Common myeloid progenitor, CD34-positive (primary cell): ENCODE measurements at regions not wholly inside any gene's neighbourhood (a gene's known extent, or its start where the extent isn't known, plus 50 kb on each side); places are given as distances from the start of the nearest gene placed in this dataset.

Experiments
- CTCF ChIA-PET: fragments of 350-600 bp; sonication (Branson Sonifier 250); formaldehyde crosslinking; loops from one replicate; lab custom pipeline; 2021; ENCODE audit warnings: antibody characterized with exemption; lab: Charles Lee
- POLR2A ChIA-PET: fragments of 350-600 bp; sonication (Branson Sonifier 250); formaldehyde crosslinking; loops from one replicate; lab custom pipeline; 2021; ENCODE audit warnings: antibody characterized with exemption; lab: Charles Lee
- DNase-seq, 3 donors: peaks; one replicate each; pipeline versions ENCODE4 v3.0.0 to v3.0.0-alpha.2; 2013
- H3K27ac ChIP-seq, 2 experiments: 1 replicate in 1 of 2; 2 replicates in 1 of 2; pipeline ENCODE4 v1.7.0; 2013; ENCODE audit warnings: inconsistent platforms in 2 of 2, low read length in 2 of 2, mild to moderate bottlenecking in 2 of 2, low read depth in 1 of 2, moderate library complexity in 1 of 2; ENCODE audit not compliant: severe bottlenecking in 2 of 2, insufficient read depth in 1 of 2, poor library complexity in 1 of 2
- H3K27me3 ChIP-seq, 5 experiments: replicated peaks in 2 of 5; 1 replicate in 3 of 5; 2 replicates in 2 of 5; pipeline versions ENCODE4 v1.6.1 to v1.7.0; 2013; ENCODE audit warnings: low read length in 4 of 5, mild to moderate bottlenecking in 2 of 5, moderate library complexity in 2 of 5, inconsistent platforms in 1 of 5; ENCODE audit not compliant: insufficient read depth in 5 of 5, control insufficient read depth in 4 of 5
- H3K36me3 ChIP-seq, 4 experiments: 1 replicate in 2 of 4; 2 replicates in 2 of 4; pipeline versions ENCODE4 v1.6.1 to v1.7.0; 2013; ENCODE audit warnings: low read length in 3 of 4, control low read depth in 1 of 4, mild to moderate bottlenecking in 1 of 4; ENCODE audit not compliant: control insufficient read depth in 4 of 4, insufficient read depth in 4 of 4
- H3K4me1 ChIP-seq, 4 experiments: 1 replicate in 3 of 4; 2 replicates in 1 of 4; pipeline versions ENCODE4 v1.6.1 to v1.7.1; 2013; ENCODE audit warnings: low read length in 3 of 4, mild to moderate bottlenecking in 3 of 4, control low read depth in 1 of 4, inconsistent platforms in 1 of 4, moderate library complexity in 1 of 4; ENCODE audit not compliant: control insufficient read depth in 4 of 4, insufficient read depth in 4 of 4; ENCODE audit errors: control extremely low read depth in 1 of 4
- H3K4me3 ChIP-seq, 7 experiments: 1 replicate in 4 of 7; 2 replicates in 3 of 7; pipeline versions ENCODE4 v1.5.1 to v1.7.0; 2013; ENCODE audit warnings: mild to moderate bottlenecking in 7 of 7, low read length in 6 of 7, moderate library complexity in 6 of 7, inconsistent platforms in 2 of 7, low read depth in 2 of 7, control low read depth in 1 of 7; ENCODE audit not compliant: insufficient read depth in 4 of 7, control insufficient read depth in 1 of 7; ENCODE audit errors: extremely low read depth in 1 of 7
- H3K9me3 ChIP-seq, 5 experiments: 1 replicate in 4 of 5; 2 replicates in 1 of 5; pipeline versions ENCODE4 v1.6.1 to v1.7.1; 2013; ENCODE audit warnings: low read length in 4 of 5, mild to moderate bottlenecking in 2 of 5, inconsistent platforms in 1 of 5, low read depth in 1 of 5, moderate library complexity in 1 of 5; ENCODE audit not compliant: control insufficient read depth in 4 of 5, insufficient read depth in 2 of 5; ENCODE audit errors: control extremely low read depth in 1 of 5
- WGBS: methylation state at CpG from one replicate; pipeline ENCODE4 v1.1.5; 2013; ENCODE audit not compliant: insufficient coverage; 5-methylcytosine and 5-hydroxymethylcytosine counted together

- CTCF ChIA-PET = no interaction called here
- Histone ChIP-seq H3K27ac (no peak overlapping the region), H3K9me3 (peaks cover 0 to 8% (median 0%) of the 10 kb centered on the region in 5 experiments), H3K4me3 (no peak overlapping the region), H3K27me3 (no peaks in the 10 kb centered on the region), H3K4me1 (no peaks in the 10 kb centered on the region), H3K36me3 (peaks cover 0 to 3% (median under 1%) of the 10 kb centered on the region in 4 experiments)
- no peak for DNase-seq
- 98% methylated on average over 6 of the region's 10 CpGs for WGBS
- POLR2A ChIA-PET = no interaction called here
Measured at GRCh38 chr15:62841891-62842559, 200.5 kb upstream of the TPM1 start.

- H3K27me3 ChIP-seq = peaks cover 0 to 2% (median 0%) of the 10 kb centered on the region in 5 experiments
- H3K27ac ChIP-seq = no peak overlapping the region
- ChIA-PET CTCF (no interaction called here), POLR2A (no interaction called here)
- peaks cover 0 to 8% (median 0%) of the 10 kb centered on the region in 5 experiments for H3K9me3 ChIP-seq
- WGBS = 96% methylated on average over 5 of the region's 5 CpGs
- H3K4me3 ChIP-seq = no peak overlapping the region
- H3K4me1 ChIP-seq = no peaks in the 10 kb centered on the region
- DNase-seq = no peak
- peaks cover 0 to 3% (median under 1%) of the 10 kb centered on the region in 4 experiments for H3K36me3 ChIP-seq
Measured at GRCh38 chr15:62843311-62843710, 199.2 kb upstream of the TPM1 start.

- peaks cover 0 to 8% (median 0%) of the 10 kb centered on the region in 5 experiments for H3K9me3 ChIP-seq
- H3K27me3 ChIP-seq = peaks cover 0 to 4% (median 0%) of the 10 kb centered on the region in 5 experiments
- H3K4me1 ChIP-seq = no peaks in the 10 kb centered on the region
- WGBS = 82% methylated on average over 6 of the region's 10 CpGs
- H3K4me3 ChIP-seq = no peak overlapping the region
- DNase-seq = no peak
- POLR2A ChIA-PET = no interaction called here
- CTCF ChIA-PET = no interaction called here
- no peak overlapping the region for H3K27ac ChIP-seq
- peaks cover 0 to 3% (median under 1%) of the 10 kb centered on the region in 4 experiments for H3K36me3 ChIP-seq
Measured at GRCh38 chr15:62844564-62845240, 197.8 kb upstream of the TPM1 start.

GRCh38 chr15:62845241-62846126 lies 197.1 kb upstream of the TPM1 start:
- CTCF ChIA-PET = no interaction called here
- peaks cover 0 to 3% (median 0%) of the 10 kb centered on the region in 5 experiments for H3K9me3 ChIP-seq
- 93% methylated on average over 9 of the region's 12 CpGs for WGBS

GRCh38 chr15:62846131-62846804 lies 196.3 kb upstream of the TPM1 start:
- ChIA-PET CTCF (no interaction called here), POLR2A (interaction anchor here (1.1 kb wide), 1 partner anchor 21 kb away, joined by 3 read pairs; no protein-coding TSS in a partner anchor)
- H3K4me3 ChIP-seq = no peak overlapping the region
- no peak overlapping the region for H3K27ac ChIP-seq
- H3K9me3 ChIP-seq = no peaks in the 10 kb centered on the region
- DNase-seq = no peak
- H3K36me3 ChIP-seq = peaks cover 0 to 2% (median 0%) of the 10 kb centered on the region in 4 experiments
- H3K4me1 ChIP-seq = no peaks in the 10 kb centered on the region
- WGBS = 91% methylated on average over 8 of the region's 10 CpGs
- peaks cover 0 to 4% (median 4%) of the 10 kb centered on the region in 5 experiments for H3K27me3 ChIP-seq

More at GRCh38 chr15:62845241-62846126, 197.1 kb upstream of the TPM1 start:
- Histone ChIP-seq H3K27me3 (peaks cover 0 to 4% (median 0%) of the 10 kb centered on the region in 5 experiments), H3K36me3 (peaks cover 0 to 3% (median under 1%) of the 10 kb centered on the region in 4 experiments), H3K4me1 (no peaks in the 10 kb centered on the region), H3K4me3 (no peak overlapping the region), H3K27ac (no peak overlapping the region)
- POLR2A ChIA-PET = interaction anchor here (1.1 kb wide), 1 partner anchor 22 kb away, joined by 3 read pairs; no protein-coding TSS in a partner anchor
- DNase-seq = no peak

GRCh38 chr15:62846805-62847495 lies 195.6 kb upstream of the TPM1 start:
- POLR2A ChIA-PET = interaction anchor here (1.1 kb wide), 1 partner anchor 20 kb away, joined by 3 read pairs; no protein-coding TSS in a partner anchor
- 100% methylated on average over 8 of the region's 8 CpGs for WGBS
- no peaks in the 10 kb centered on the region for H3K4me1 ChIP-seq
- H3K9me3 ChIP-seq = no peaks in the 10 kb centered on the region
- H3K27ac ChIP-seq = no peak overlapping the region
- H3K36me3 ChIP-seq = peaks cover 0 to 2% (median 0%) of the 10 kb centered on the region in 4 experiments
- H3K27me3 ChIP-seq = peaks cover 0 to 4% (median 4%) of the 10 kb centered on the region in 5 experiments
- no peak overlapping the region for H3K4me3 ChIP-seq
- CTCF ChIA-PET = no interaction called here
- no peak for DNase-seq
